Epithelial cell of esophagus (primary cell): ENCODE measurements at regions not wholly inside any gene's neighbourhood (a gene's known extent, or its start where the extent isn't known, plus 50 kb on each side); places are given as distances from the start of the nearest gene placed in this dataset.

Experiments used
- DNase-seq: peaks from one replicate; pipeline ENCODE4 v3.0.0; 2010; ENCODE audit warnings: low read depth
- H3K4me3 ChIP-seq: 2 replicates; pipeline ENCODE4 v1.5.1; 2011; ENCODE audit warnings: mild to moderate bottlenecking, low read length, control low read depth
- TF ChIP-seq, protein P1 (sequence below): IDR thresholded peaks from 2 replicates; pipeline ENCODE4 v1.5.1; 2011; ENCODE audit warnings: low read depth, mild to moderate bottlenecking, low read length, control low read depth, inconsistent platforms; ENCODE audit not compliant: insufficient read depth; ENCODE audit errors: missing control alignments

DNA sequence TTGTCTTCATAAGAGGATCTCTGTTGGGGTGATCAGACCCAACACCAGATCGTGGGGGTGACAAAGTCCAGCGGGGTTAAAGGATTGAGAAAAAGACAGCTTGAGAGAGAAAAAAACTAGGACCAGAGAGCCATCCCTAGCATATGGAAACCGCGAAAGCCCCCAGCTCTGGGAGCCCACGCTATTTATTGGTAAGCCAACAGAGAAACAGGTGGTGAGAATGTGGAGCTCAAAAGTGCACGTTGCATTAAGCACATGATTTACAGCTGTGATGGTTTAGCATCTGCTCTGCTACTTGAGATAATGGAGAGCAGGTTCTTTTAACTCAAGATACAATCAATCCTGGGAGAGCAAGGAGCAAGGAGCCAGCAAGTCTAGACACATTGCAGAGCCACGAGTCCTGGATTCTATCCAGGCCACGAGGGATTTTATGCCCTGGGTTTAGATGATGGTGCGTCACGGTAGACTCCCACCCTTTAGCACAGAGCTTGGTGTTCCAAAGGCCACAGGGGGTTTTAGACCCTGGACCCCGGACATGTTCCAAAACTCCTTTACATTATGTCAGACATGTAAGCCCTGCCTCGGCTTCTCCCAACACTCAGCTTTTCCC, 755.2 kb upstream of the SORCS1 start:
- H3K4me3 ChIP-seq: no peak overlapping the region
- DNase-seq: no peak
- TF ChIP-seq, protein P1, sequence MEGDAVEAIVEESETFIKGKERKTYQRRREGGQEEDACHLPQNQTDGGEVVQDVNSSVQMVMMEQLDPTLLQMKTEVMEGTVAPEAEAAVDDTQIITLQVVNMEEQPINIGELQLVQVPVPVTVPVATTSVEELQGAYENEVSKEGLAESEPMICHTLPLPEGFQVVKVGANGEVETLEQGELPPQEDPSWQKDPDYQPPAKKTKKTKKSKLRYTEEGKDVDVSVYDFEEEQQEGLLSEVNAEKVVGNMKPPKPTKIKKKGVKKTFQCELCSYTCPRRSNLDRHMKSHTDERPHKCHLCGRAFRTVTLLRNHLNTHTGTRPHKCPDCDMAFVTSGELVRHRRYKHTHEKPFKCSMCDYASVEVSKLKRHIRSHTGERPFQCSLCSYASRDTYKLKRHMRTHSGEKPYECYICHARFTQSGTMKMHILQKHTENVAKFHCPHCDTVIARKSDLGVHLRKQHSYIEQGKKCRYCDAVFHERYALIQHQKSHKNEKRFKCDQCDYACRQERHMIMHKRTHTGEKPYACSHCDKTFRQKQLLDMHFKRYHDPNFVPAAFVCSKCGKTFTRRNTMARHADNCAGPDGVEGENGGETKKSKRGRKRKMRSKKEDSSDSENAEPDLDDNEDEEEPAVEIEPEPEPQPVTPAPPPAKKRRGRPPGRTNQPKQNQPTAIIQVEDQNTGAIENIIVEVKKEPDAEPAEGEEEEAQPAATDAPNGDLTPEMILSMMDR: no peak

- TF ChIP-seq, protein P1: no peak
These were observed 753.7 kb upstream of the SORCS1 start for GRCh38 chr10:107918171-107918570.

DNA sequence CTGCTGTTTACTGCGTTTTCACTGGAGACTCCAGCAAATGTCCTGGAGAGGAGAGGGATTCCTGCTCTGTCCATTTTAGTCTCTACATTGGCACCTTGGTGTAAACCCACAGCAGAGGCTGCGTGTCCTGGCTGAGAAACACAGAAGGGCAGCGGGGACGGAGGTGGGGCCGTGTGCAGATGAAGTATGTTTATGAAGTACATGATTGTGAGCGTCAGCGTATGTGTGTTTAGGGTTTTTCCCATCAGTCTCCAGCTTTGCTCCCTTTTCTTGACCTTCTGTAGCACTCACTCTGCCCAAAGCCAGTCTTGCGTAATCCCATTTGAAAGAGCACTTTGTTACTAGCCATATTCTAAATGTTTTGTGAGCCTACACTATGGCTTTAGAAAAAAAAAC, 750.7 kb upstream of the SORCS1 start:
- TF ChIP-seq, protein P1: no peak
- H3K4me3 ChIP-seq: peak overlapping the region; percentile 0
- peak; percentile 27 for DNase-seq

More at GRCh38 chr10:107918171-107918570, 753.7 kb upstream of the SORCS1 start:
- DNase-seq: no peak
- H3K4me3 ChIP-seq: no peak overlapping the region

DNA sequence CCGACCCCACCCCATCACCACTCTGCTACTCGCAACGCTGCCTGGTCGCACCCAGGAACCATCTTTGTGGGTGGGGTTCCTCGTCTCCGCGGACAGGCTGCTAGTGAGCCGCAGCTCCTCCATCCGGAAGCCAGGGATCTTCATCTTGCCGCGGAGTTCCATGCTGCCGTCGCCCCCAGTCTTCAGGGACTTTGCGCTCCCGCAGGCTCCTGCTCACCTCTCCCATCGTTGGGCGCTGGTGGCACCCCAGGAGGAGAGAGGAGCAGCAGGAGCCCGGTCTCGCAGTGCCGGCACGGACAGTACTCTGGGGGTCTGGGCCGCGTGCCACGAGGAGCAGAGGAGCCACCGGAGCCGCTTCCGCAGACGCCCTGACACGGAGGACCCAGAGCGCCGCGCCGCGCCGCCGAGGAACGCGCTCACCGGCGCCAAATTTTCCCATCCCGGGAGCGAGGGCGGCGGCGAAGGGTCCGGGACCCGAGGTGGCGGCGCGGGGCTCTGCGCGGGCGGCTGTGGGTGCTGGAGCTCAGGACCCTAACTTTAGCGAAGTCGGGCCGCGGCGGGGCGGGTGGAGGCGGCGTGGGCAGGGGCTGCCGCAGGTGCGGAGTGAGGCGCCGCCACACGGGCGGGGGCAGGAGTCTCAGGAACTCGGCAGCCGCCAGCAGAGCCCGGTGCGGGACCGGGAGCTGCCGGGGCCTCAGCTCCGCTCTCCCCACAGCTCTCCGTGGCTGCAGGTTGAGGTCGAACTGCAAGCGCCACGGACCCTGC, 750.1 kb upstream of the SORCS1 start:
- peak overlapping the region; percentile 22 for H3K4me3 ChIP-seq
- TF ChIP-seq, protein P1: no peak
- peak; percentile 10 for DNase-seq

DNA sequence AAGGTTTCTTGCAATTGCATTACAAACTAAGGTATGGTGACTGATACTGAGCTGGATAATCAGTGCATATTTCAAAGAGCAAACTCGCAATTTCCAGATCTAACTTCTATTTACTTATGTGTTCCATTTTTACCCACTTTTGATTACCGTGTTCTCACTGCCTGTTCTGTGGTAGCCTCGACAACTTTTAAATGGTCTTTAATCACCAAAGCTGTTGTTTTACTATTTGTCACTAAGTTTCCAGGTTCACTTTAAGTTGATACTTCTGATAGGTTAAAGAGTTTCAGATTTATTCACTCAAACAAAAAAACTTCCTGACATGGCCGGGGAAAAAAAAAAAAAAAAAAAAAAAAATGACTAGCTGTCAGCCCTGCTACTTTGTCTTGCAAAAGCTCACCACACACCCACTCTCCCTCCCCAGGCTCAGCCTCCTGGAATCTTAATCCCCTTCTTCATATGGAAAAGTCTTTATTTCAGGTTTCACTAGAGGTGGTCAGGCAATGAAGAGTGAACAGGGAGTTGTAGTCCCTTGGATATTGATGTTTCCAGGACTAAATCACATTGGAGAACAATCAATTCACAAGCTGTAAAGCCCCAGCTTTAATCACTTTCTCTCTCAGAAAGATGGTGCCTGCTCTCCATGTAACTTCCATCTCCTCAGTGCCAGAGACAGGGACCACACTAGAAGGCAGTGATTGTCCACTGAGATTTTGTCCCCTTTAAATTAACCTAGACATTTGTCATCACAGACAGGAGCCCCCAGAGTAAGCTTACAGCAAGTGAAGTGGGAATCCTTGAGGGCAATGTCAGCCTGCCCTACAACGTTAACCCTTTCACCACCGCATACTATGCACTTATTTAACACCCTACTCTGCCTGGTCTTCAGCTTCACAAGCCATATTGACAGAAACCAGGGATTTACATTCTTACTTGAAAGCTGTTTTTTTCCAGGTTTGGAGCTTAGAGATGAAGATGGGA, 749.1 kb upstream of the SORCS1 start:
- TF ChIP-seq, protein P1: no peak
- H3K4me3 ChIP-seq: no peak overlapping the region
- DNase-seq: no peak

GRCh38 chr10:107901076-107901475, 736.6 kb upstream of the SORCS1 start:
- H3K4me3 ChIP-seq: no peak overlapping the region
- TF ChIP-seq, protein P1: no peak
- DNase-seq: no peak
